ENCODE measurements at regions not wholly inside any gene's neighbourhood (a gene's known extent, or its start where the extent isn't known, plus 50 kb on each side); places are given as distances from the start of the nearest gene placed in this dataset.
"Not testable (repeated sequence)": the region's sequence is repeated elsewhere in the genome, so short reads cannot be mapped to it uniquely, and the experiment has no call there.

DNA sequence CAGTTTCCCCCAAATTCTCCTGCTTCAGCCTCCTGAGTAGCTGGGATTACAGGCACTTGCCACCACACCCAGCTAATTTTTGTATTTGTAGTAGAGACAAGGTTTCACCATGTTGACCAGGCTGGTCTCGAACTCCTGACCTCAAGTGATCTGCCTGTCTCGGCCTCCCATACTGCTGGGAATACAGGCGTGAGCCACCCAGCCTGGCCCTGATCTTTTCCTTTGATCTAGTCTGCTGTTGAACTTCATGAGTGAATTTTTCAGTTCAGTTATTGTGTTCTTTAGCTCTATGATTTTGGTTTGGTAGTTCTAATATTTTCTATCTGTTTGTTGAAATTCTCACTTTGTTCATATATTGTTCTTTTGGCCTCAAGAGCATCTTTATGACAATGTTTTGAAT, 83.4 kb upstream of the RAP2C start:
- H3K9ac ChIP-seq (ENCODE audit: low read length in 3 of 3); intact Hi-C loops (cut with DNase I); H3K9me3 ChIP-seq (ENCODE audit: control insufficient read depth in 2 of 3, insufficient read depth in 1 of 3, low read length in 3 of 3); H3K4me3 ChIP-seq (ENCODE audit: low read length in 3 of 3); H3K27me3 ChIP-seq (ENCODE audit: control insufficient read depth, insufficient read depth, low read length); DNase-seq; FAIRE-seq; H3K27ac ChIP-seq (ENCODE audit: low read depth in 2 of 2, low read length in 2 of 2); H3K4me1 ChIP-seq (ENCODE audit: control insufficient read depth in 2 of 3, insufficient read depth in 2 of 3, low read depth in 1 of 3, low read length in 3 of 3); H3K36me3 ChIP-seq (ENCODE audit: control insufficient read depth in 2 of 3, insufficient read depth in 3 of 3, low read length in 3 of 3): not testable (repeated sequence)

DNA sequence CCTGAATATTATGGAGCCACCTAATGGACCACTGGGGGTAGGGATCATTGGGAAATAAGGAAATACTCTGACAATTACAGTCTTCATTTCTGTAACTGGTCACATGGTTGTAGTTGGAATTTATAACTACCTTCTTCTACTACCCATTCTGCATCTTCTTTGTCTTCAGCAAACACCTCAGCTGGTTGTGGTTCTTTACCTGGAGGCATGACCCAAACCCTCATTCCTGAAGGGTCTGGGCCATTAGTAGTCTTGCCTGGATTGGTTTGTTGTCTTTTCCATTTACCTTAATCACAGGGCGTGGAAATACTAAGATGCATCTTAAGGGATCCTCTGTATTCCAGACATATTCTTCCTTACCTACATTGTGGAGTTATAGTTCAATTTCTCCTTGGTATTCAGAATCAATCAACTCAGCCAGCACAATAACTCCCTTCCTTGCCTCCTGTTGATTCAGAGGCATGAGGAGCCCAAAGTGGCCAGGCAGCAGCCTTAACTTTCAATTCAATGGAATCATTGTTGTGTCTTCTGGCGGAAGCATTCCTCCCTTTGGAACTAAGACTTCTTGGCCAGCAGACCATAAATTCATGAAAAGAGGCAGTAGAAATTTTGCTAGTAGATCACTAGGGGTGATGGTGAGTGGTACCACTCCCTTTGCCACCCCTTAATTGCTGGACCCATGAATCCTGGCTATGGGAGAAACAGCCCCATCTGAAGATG, 75.7 kb upstream of the RAP2C start:
- no peak overlapping the region for H3K9ac ChIP-seq (ENCODE audit: low read length in 3 of 3)
- H3K9me3 ChIP-seq (ENCODE audit: control insufficient read depth in 2 of 3, insufficient read depth in 1 of 3, low read length in 3 of 3), result no peaks in the 10 kb centered on the region
- intact Hi-C loops (cut with DNase I), result loop anchor here (10.0 kb wide), 1 partner anchor 320 kb away; no protein-coding TSS in a partner anchor
- no peaks in the 10 kb centered on the region for H3K27me3 ChIP-seq (ENCODE audit: control insufficient read depth, insufficient read depth, low read length)
- TF ChIP-seq, protein P1, sequence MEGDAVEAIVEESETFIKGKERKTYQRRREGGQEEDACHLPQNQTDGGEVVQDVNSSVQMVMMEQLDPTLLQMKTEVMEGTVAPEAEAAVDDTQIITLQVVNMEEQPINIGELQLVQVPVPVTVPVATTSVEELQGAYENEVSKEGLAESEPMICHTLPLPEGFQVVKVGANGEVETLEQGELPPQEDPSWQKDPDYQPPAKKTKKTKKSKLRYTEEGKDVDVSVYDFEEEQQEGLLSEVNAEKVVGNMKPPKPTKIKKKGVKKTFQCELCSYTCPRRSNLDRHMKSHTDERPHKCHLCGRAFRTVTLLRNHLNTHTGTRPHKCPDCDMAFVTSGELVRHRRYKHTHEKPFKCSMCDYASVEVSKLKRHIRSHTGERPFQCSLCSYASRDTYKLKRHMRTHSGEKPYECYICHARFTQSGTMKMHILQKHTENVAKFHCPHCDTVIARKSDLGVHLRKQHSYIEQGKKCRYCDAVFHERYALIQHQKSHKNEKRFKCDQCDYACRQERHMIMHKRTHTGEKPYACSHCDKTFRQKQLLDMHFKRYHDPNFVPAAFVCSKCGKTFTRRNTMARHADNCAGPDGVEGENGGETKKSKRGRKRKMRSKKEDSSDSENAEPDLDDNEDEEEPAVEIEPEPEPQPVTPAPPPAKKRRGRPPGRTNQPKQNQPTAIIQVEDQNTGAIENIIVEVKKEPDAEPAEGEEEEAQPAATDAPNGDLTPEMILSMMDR (IDR thresholded peaks at IDR 0.05; ENCODE audit: borderline replicate concordance, extremely low read depth, insufficient read depth), result no peak
- DNase-seq, result no peak
- no peaks in the 10 kb centered on the region for H3K36me3 ChIP-seq (ENCODE audit: control insufficient read depth in 2 of 3, insufficient read depth in 3 of 3, low read length in 3 of 3)
- H3K4me1 ChIP-seq (ENCODE audit: control insufficient read depth in 2 of 3, insufficient read depth in 2 of 3, low read depth in 1 of 3, low read length in 3 of 3), result no peaks in the 10 kb centered on the region
- H3K27ac ChIP-seq (ENCODE audit: low read depth in 2 of 2, low read length in 2 of 2), result no peak overlapping the region
- no peak for FAIRE-seq
- no peak overlapping the region for H3K4me3 ChIP-seq (ENCODE audit: low read length in 3 of 3)

DNA sequence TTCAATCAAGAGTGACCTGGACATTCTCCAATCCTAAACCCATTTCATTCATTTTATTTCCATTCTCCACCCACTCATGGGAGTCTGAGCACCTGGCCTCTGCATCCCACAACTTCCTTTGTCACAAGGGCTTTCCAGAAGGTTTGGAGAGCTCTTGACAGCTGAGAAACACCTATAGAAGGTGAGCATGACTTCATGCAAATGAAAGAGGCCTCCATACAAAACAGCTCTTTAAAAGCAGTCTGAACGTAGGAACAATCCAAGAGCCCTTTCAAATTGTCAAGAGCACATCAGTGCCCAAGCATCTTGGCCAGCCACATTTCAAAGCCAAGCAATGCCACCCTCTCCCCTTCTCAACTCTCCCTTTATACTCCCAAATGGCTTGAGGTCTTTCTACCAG, 74.9 kb upstream of the RAP2C start:
- TF ChIP-seq, protein P1 (IDR thresholded peaks at IDR 0.05; ENCODE audit: borderline replicate concordance, extremely low read depth, insufficient read depth), result no peak
- no peak overlapping the region for H3K9ac ChIP-seq (ENCODE audit: low read length in 3 of 3)
- H3K27ac ChIP-seq (ENCODE audit: low read depth in 2 of 2, low read length in 2 of 2), result no peak overlapping the region
- DNase-seq (no peak), FAIRE-seq (no peak)
- no peaks in the 10 kb centered on the region for H3K27me3 ChIP-seq (ENCODE audit: control insufficient read depth, insufficient read depth, low read length)
- H3K9me3 ChIP-seq (ENCODE audit: control insufficient read depth in 2 of 3, insufficient read depth in 1 of 3, low read length in 3 of 3), result no peaks in the 10 kb centered on the region
- H3K4me1 ChIP-seq (ENCODE audit: control insufficient read depth in 2 of 3, insufficient read depth in 2 of 3, low read depth in 1 of 3, low read length in 3 of 3), result no peaks in the 10 kb centered on the region
- intact Hi-C loops (cut with DNase I), result loop anchor here (10.0 kb wide), 1 partner anchor 321 kb away; no protein-coding TSS in a partner anchor
- H3K36me3 ChIP-seq (ENCODE audit: control insufficient read depth in 2 of 3, insufficient read depth in 3 of 3, low read length in 3 of 3), result no peaks in the 10 kb centered on the region
- no peak overlapping the region for H3K4me3 ChIP-seq (ENCODE audit: low read length in 3 of 3)

DNA sequence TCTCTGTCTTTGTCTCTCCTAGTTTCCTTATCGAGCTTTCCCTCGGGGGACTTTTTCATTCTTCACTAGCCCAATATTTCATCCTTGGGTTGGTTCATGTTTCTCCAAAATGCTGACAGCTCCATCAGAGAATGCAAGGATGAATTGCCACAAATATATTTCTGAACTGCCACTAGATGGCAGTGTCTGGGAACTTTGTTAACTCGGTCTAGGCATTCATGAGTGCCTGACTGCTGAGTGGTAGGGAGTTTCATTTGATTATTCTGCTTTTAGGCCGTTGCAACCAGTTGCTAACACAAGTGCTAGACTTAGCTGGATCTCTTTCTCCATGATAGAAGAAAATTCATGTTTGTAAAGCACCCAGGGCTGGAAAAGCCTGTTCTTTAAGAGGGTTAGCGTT, 73.5 kb upstream of the RAP2C start:
- H3K4me3 ChIP-seq (ENCODE audit: low read length in 3 of 3), result no peak overlapping the region
- H3K4me1 ChIP-seq (ENCODE audit: control insufficient read depth in 2 of 3, insufficient read depth in 2 of 3, low read depth in 1 of 3, low read length in 3 of 3), result no peaks in the 10 kb centered on the region
- no peak overlapping the region for H3K27ac ChIP-seq (ENCODE audit: low read depth in 2 of 2, low read length in 2 of 2)
- H3K9ac ChIP-seq (ENCODE audit: low read length in 3 of 3), result peak overlapping the region in 1 of 3 donors; percentile 26
- H3K27me3 ChIP-seq (ENCODE audit: control insufficient read depth, insufficient read depth, low read length), result no peaks in the 10 kb centered on the region
- no peaks in the 10 kb centered on the region for H3K9me3 ChIP-seq (ENCODE audit: control insufficient read depth in 2 of 3, insufficient read depth in 1 of 3, low read length in 3 of 3)
- intact Hi-C loops (cut with DNase I), result loop anchor here (10.0 kb wide), 1 partner anchor 322 kb away; no protein-coding TSS in a partner anchor
- peak in 3 of 5 donors; percentile 39 to 82 (median 66) for DNase-seq
- no peaks in the 10 kb centered on the region for H3K36me3 ChIP-seq (ENCODE audit: control insufficient read depth in 2 of 3, insufficient read depth in 3 of 3, low read length in 3 of 3)
- FAIRE-seq, result peak; percentile 96
- TF ChIP-seq, protein P1 (IDR thresholded peaks at IDR 0.05; ENCODE audit: borderline replicate concordance, extremely low read depth, insufficient read depth), result peak; percentile 61
